ENCODE measurements at regions not wholly inside any gene's neighbourhood (a gene's known extent, or its start where the extent isn't known, plus 50 kb on each side); places are given as distances from the start of the nearest gene placed in this dataset.

DNA sequence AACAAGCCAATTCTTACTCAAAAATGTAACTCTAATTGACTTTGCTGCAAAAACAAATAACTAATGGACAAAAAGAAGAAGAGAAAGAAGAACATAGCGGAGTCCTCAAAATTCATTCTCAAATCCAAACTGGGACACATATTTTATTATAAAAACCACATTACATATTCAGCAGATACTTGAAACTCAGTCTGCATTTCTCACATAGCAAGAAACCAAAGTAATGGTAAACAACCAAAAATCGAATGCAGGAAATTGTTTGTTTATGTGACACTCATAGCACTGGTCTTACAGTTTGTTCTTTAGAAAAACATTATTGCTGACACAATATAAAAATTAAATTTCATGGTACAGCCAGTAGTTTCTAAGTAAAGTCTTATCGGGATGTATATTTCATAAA is 789.8 kb downstream of the SLITRK6 start:
- DNase-seq: no peak
- Histone ChIP-seq H3K36me3 (no peaks in the 10 kb centered on the region), H3K9me3 (peaks cover 8% of the 10 kb centered on the region), H3K4me3 (no peak overlapping the region), H3K27me3 (no peaks in the 10 kb centered on the region)

DNA sequence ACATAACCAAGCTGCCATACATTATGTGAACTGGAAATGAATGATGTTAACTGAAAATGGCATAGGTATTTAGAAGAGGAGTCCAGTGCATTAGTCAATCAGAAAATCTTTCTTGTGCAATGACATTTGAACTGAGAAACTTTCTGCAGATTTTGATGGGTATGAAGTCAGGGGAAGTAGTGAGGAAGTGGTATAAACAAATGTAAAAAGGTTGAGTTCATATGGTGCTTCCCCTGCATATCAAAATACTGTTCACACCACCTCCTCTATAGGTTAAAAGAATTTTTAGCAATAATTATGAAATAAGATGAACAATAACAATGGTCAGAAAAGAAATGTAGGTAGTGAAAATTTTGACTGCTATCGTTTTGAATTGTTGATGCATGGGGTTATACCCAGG is 800.0 kb downstream of the SLITRK6 start:
- Histone ChIP-seq H3K27me3 (no peaks in the 10 kb centered on the region), H3K4me3 (no peak overlapping the region), H3K9me3 (no peaks in the 10 kb centered on the region), H3K36me3 (no peaks in the 10 kb centered on the region)
- no peak for DNase-seq

DNA sequence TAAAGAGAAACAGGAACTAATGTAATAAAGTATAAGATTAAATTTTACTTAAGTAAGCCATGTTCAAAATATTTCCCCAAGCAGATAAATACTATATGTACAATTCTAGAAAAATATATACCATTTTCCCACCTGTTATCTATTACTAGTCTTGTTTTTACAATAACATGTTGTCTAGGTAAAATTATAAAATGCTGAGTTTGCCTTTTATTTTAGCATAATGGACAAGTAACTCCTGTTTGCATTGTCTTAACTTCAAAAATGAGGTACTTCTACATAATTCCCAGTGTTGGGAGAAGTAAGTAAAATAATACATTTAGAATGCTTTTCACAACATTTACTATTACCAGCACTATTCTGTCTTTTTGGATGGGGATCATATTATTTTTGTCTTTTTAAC is 800.5 kb downstream of the SLITRK6 start:
- no peaks in the 10 kb centered on the region for H3K36me3 ChIP-seq
- no peaks in the 10 kb centered on the region for H3K9me3 ChIP-seq
- H3K27me3 ChIP-seq: no peaks in the 10 kb centered on the region
- H3K4me3 ChIP-seq: no peak overlapping the region
- no peak for DNase-seq

DNA sequence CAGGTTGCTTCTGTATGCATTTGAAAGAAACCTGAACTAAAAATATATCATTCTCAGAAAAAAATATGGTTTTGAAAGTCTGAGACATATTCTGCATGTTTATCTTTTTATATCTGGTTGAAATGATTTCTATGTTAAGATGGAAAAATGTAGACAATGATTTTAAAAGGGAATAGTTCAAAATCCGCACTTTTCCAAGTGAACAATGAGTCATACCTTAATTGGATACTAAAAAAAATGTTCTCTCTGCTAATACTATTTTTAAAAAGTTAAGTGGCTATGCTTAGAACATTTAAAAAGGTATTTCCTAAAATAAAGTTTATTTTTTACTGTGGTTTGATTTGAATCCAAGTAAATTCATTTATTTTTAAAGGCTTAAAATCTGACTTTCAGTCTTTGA is 801.4 kb downstream of the SLITRK6 start:
- no peak for DNase-seq
- Histone ChIP-seq H3K9me3 (no peaks in the 10 kb centered on the region), H3K27me3 (no peaks in the 10 kb centered on the region), H3K4me3 (no peak overlapping the region), H3K36me3 (no peaks in the 10 kb centered on the region)

DNA sequence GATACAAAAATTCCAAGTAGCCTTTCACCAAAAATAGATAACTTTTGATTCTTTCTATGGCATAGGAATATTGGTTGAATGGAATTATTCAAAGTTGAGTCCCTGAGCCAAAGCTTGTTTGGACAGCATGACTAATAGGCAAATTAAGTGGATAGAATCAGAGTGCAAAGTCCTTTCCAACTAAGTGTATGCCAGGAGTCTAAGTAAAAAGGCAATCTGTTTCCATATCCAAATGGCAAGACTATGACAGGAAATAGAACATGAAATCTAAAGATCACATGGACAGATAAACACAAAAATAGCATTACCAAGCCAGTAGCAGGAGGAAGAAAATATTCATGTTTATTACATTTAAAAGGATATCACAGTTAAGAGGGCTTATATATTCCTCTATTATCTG is 804.6 kb downstream of the SLITRK6 start:
- no peak for DNase-seq
- no peak overlapping the region for H3K4me3 ChIP-seq
- no peaks in the 10 kb centered on the region for H3K27me3 ChIP-seq
- no peaks in the 10 kb centered on the region for H3K36me3 ChIP-seq
- no peaks in the 10 kb centered on the region for H3K9me3 ChIP-seq

DNA sequence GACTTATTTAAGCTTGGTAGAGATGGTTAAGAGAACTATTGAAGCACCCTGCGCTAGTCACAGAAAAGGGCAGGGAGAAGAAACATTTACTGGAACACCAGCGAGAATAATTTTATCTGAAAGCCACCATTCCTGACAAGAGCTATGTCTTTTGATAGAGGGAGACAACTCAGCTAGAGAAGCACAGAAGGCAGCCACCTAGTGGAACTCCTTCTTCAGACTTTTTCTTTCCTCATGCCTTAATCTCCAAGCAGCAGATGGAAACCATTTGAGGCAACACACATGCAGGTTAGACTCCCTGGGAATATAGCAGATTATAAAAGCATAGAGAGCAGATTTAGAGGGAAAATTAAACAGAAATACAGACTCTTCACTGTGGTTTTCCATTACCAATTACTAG is 813.4 kb downstream of the SLITRK6 start:
- Histone ChIP-seq H3K36me3 (no peaks in the 10 kb centered on the region), H3K27me3 (no peaks in the 10 kb centered on the region), H3K4me3 (no peak overlapping the region), H3K9me3 (no peaks in the 10 kb centered on the region)
- no peak for DNase-seq

DNA sequence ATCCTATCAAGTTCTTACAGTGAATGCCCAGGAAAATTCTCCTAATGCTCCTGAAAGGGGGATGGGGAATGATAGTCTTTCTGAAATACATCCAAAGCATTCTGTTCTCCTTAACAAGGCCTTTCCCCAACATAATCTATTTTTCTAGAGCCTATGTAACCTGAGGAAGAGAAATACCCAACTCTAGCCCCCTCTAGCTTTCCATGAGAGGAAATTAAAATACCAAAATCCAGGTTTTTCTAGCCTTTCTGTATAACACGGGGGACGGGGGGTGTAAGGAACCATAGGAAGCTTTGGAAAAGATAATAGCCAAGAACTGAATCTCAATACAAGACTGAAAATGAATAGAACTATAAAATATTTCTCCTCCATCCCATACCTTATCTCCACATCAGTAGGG is 815.9 kb downstream of the SLITRK6 start:
- Histone ChIP-seq H3K9me3 (no peaks in the 10 kb centered on the region), H3K36me3 (no peaks in the 10 kb centered on the region), H3K4me3 (no peak overlapping the region), H3K27me3 (no peaks in the 10 kb centered on the region)
- DNase-seq: no peak

DNA sequence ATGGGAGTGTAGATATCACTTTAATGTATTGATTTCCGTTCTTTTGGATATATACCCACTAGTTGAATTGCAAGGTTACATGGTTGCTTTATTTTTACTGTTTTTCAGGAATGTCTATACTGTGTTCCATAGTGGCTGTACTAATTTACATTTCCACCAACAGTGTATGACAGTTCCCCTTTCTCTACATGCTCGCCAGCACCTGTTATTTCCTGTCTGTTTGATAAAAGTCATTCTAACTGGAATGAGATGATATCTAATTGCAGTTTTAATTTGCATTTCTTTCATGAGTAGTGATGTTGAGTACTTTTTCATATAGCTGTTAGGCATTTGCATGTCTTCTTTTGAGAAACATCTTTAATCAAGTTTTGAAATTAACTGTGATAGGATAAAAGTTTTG is 818.6 kb downstream of the SLITRK6 start:
- Histone ChIP-seq H3K9me3 (no peaks in the 10 kb centered on the region), H3K27me3 (no peaks in the 10 kb centered on the region), H3K36me3 (no peaks in the 10 kb centered on the region), H3K4me3 (no peak overlapping the region)
- DNase-seq: no peak

DNA sequence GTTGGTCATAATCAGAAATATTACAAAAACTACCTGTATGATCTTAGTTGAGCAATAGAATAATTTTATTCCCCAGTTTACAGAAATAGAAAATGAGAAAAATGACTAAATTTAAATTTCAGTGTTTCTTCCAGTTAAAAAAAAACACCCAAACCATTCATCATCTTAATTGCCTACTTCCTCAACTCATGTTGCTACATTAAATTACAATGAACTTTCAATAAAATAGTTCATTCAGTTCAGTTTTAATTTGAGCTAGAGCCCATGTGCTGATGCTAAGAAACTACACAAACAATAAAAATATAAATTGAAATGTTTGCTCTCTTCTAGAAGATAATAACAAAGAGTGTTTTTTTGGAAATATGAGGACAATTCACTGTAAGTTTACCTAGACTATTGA is 820.4 kb downstream of the SLITRK6 start:
- Histone ChIP-seq H3K27me3 (no peaks in the 10 kb centered on the region), H3K36me3 (no peaks in the 10 kb centered on the region), H3K4me3 (no peak overlapping the region), H3K9me3 (no peaks in the 10 kb centered on the region)
- no peak for DNase-seq

DNA sequence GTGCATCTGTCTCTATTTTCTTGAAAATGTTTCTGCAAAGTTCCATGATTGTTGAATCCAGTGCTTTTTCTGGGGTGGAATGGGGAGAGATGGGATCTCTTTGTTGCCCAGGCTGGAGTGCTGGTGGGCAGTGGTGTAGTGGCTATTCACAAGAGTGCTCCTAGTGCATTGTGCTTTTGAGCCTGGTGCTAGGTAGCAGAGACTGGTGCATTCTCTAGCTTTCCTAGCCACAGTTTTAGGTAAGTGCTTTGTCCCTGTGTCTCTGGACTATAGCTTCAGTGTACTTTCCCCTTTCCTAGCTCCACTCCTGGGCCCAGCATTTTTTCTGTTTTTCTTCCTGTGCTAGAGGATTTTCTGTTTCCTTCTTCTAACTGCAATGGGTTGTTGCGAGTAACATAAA is 825.6 kb downstream of the SLITRK6 start:
- no peak overlapping the region for H3K4me3 ChIP-seq
- no peak for DNase-seq
- H3K36me3 ChIP-seq: no peaks in the 10 kb centered on the region
- no peaks in the 10 kb centered on the region for H3K27me3 ChIP-seq
- no peaks in the 10 kb centered on the region; the same call in 1 of the 2 replicates for H3K9me3 ChIP-seq

DNA sequence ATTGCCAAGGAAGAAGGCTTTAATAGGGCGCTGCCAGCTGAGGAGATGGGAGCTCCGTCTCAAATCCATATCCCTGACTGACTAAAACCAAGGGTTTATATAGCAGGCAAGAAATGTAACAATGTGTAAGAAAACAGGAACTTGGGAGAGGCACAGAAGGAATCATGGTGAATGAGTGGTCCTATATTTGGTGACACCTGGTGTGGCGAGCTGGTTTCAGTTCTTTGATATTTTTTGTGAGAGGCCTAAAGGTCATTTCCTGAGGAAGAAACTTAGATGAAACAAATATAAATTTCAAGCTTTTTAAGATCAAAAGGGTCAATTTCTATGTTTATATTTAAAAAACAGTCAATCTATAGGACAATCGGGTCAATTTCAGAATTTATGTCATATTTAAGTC is 826.3 kb downstream of the SLITRK6 start:
- Histone ChIP-seq H3K27me3 (no peaks in the 10 kb centered on the region), H3K36me3 (no peaks in the 10 kb centered on the region), H3K9me3 (no peaks in the 10 kb centered on the region; the same call in 1 of the 2 replicates), H3K4me3 (no peak overlapping the region)
- no peak for DNase-seq

DNA sequence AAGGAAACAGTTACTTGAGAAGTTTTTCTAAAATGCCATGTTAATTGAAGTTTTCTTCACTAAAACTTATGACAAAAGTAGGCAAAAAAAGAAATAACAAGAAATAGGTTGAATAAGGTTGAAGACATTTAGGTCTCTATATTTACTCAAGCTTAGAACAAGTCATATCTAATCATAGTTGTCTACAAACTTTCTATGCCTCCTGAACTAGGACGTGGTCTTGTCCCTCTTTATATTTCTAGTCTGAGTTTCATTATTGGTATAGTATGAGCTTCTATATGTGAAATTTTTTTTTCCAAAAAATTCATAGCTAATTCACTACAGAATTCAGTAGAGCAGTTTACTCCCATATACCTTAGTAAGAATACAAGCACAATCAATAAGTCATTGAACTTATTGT is 836.4 kb downstream of the SLITRK6 start:
- Histone ChIP-seq H3K9me3 (no peaks in the 10 kb centered on the region), H3K27me3 (no peaks in the 10 kb centered on the region), H3K36me3 (no peaks in the 10 kb centered on the region), H3K4me3 (no peak overlapping the region)
- DNase-seq: no peak

DNA sequence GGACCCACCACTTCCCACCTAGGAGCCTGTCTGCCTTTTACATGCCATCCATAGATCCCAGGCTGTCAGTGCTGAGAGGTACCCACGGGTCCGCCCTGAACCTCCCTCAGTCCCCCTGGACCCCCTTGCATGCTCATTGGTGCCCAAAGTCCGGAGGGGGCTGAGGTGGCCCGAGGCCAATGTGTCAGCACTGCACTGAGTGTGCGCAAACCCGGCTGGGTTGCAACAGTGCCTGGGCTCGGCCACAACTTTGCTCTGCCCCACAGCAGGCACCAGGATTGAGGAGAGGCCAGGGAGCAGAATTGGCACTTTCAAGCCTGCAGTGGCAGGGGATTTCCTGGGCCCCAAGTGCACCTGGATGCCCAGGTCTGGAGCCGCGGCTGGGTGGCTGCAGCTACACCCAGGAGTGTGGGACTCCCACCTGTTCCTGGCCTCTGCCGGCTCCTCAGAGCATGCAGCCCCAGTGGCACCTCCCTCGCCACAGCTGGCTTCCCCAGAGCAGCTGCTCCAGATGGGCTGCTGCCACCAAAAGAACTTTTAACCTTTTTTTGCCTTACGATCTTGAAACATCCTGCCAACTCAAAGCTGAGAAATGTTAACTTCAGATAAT is 837.0 kb downstream of the SLITRK6 start:
- H3K27me3 ChIP-seq: no peaks in the 10 kb centered on the region
- no peak overlapping the region for H3K4me3 ChIP-seq
- H3K36me3 ChIP-seq: no peaks in the 10 kb centered on the region
- no peak for DNase-seq
- no peaks in the 10 kb centered on the region for H3K9me3 ChIP-seq

DNA sequence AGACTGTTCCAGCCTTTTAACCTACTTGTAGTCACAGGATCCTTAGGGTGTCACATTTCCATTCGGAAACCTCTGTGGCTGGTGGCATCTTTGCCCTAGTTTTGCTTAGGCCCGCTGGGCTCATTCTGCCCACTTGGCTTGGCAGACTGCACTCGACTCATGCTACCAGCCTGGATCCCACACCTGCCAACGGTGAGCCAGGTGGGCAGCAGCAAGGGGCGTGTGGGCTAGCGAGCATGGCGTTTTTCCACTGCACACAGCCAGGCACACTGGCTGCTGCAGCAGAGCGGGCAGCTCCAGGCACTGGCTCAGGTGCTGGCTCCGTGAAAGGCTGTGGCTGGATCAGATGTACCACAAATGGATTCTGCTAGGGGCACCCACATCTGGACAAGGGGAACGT is 838.2 kb downstream of the SLITRK6 start:
- Histone ChIP-seq H3K27me3 (no peaks in the 10 kb centered on the region), H3K4me3 (no peak overlapping the region), H3K9me3 (no peaks in the 10 kb centered on the region), H3K36me3 (no peaks in the 10 kb centered on the region)
- DNase-seq: no peak

DNA sequence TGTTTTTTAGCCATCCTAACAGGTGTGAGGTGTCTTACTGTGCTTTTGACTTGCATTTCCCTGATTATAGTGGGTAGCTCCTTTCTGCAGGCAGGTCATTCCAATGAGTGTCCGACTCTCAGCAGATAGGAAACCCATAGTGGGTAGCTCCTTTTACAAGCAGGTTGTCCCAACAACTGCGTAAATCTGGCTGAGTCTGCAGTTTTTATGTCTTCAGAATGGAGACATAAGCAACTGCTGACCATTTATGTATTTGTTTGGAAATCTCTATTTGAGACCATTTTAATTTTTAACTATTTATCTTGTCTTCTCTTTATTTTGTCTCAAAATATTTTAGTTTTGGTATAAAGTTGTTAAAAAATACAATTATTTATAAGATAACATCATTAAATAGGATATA is 839.4 kb downstream of the SLITRK6 start:
- no peaks in the 10 kb centered on the region for H3K27me3 ChIP-seq
- no peaks in the 10 kb centered on the region for H3K9me3 ChIP-seq
- no peak for DNase-seq
- H3K36me3 ChIP-seq: no peaks in the 10 kb centered on the region
- no peak overlapping the region for H3K4me3 ChIP-seq

DNA sequence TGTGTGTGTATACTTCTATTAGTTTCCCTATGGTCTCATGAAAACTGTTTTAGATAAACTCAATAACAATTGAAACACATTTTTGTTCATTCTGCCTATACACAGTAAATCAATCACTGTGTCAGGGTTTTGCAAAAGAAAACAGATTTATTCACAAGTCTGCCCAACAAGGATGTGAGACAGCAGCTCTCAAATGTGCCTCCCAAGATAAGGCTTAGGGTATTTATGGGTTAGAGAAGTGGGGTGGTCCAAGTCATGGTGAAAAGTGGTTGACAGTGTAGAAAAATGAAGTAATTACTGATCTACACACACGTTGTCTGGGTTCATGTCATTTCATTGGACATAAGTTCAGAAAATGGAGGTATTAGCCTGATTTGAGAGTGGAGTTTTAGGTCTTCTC is 844.6 kb downstream of the SLITRK6 start:
- no peaks in the 10 kb centered on the region for H3K36me3 ChIP-seq
- no peak overlapping the region for H3K4me3 ChIP-seq
- no peaks in the 10 kb centered on the region for H3K27me3 ChIP-seq
- no peak for DNase-seq
- no peaks in the 10 kb centered on the region; the same call in 1 of the 2 replicates for H3K9me3 ChIP-seq

DNA sequence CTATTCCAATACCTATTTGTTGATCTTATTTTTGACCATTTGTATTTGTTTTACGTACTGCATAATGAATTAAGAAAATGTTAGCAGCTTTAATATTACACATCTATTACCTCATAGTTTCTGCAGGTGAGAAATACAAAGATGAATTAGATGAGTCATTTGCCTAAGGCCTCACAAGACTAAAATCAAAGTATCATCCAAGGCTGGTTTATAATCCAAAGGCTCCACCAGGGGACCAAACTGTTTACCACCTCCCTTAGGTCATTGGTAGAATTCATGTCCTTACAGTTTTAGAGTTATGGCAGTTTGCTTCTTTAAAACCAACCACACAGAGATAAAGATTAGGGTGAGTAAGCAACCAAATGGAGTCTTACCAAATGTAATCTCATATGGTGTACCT is 848.1 kb downstream of the SLITRK6 start:
- H3K4me3 ChIP-seq: no peak overlapping the region
- no peak for DNase-seq
- no peaks in the 10 kb centered on the region for H3K36me3 ChIP-seq
- peaks cover 2% of the 10 kb centered on the region; the same call in 1 of the 2 replicates for H3K9me3 ChIP-seq
- H3K27me3 ChIP-seq: no peaks in the 10 kb centered on the region

DNA sequence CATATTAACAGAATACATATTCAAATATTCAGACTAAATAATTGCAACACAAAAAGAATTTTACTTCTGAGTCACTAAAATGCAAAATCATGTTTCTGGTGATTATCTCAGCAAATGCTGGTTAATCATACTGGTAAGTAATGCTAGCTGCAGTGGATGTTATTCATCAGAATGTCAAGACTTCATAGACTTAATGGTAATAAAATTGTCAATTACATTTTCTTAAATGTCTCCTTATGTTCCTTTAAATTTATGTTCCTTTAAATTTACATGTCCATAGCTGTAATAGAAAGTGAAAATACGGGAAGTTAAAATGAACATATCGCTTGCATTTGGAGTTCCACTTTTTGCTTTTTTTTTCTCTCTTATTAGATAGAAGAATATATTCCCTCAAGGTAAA is 853.0 kb downstream of the SLITRK6 start:
- DNase-seq: no peak
- peaks cover 2% of the 10 kb centered on the region for H3K9me3 ChIP-seq

DNA sequence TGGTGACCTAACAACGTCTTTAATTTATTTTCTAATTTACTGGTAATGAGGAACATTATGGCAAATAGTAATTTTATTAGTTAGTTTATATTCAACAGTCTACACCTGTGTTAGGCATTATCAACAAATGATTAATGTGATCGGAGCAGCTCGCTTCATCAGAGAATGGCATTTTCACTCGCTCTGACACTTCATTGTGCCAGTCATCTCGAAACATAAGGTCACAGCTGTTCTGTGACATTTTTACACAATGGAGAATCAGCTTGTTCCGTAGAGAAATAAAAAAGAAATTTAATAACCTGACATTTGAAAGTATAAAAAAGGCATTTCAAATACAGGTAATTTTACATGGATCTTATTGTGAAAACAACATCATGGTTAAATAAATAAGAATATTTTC is 858.4 kb downstream of the SLITRK6 start:
- no peaks in the 10 kb centered on the region for H3K36me3 ChIP-seq
- DNase-seq: no peak
- no peaks in the 10 kb centered on the region; the same call in 1 of the 2 replicates for H3K9me3 ChIP-seq
- H3K27me3 ChIP-seq: no peaks in the 10 kb centered on the region
- no peak overlapping the region for H3K4me3 ChIP-seq

More for the DNA sequence above, 853.0 kb downstream of the SLITRK6 start:
- Histone ChIP-seq H3K27me3 (no peaks in the 10 kb centered on the region), H3K4me3 (no peak overlapping the region), H3K36me3 (no peaks in the 10 kb centered on the region)
